PC-9 (cell line): ENCODE measurements at regions not wholly inside any gene's neighbourhood (a gene's known extent, or its start where the extent isn't known, plus 50 kb on each side); places are given as distances from the start of the nearest gene placed in this dataset.
A peak's percentile ranks its signal among the peaks of the same experiment; 100 is the strongest.

Experiments
- BruUV-seq: library from RNA; stranded (reverse); fragments of 400-500 nt; replicated peaks from 2 replicates; lab custom pipeline; 2021; lab: Mats Ljungman, UMichigan
- CTCF ChIA-PET: fragments of 300-600 bp; sonication (Branson Sonifier 250); formaldehyde crosslinking; loops from one replicate; lab custom pipeline; 2022; ENCODE audit warnings: antibody characterized with exemption; lab: Charles Lee
- POLR2A ChIA-PET: fragments of 300-600 bp; sonication (Branson Sonifier 250); formaldehyde crosslinking; loops from one replicate; lab custom pipeline; 2022; ENCODE audit warnings: antibody characterized with exemption; ENCODE audit not compliant: unreplicated experiment; lab: Charles Lee
- DNase-seq, 2 experiments: peaks; one replicate each; pipeline versions ENCODE4 v3.0.0 to v3.0.0-alpha.2; 2015 to 2022; ENCODE audit warnings: mixed read lengths in 1 of 2
- H2AFZ ChIP-seq: fragments of 200-600 bp; sonication (generic); 2 replicates; pipeline ENCODE4 v1.8.1; 2017; ENCODE audit warnings: antibody characterized with exemption
- H3F3A ChIP-seq: fragments of 200-600 bp; sonication (generic); 2 replicates; pipeline ENCODE4 v1.8.1; 2017; ENCODE audit warnings: antibody characterized with exemption, mild to moderate bottlenecking, low read depth; ENCODE audit not compliant: insufficient read depth
- H3K27ac ChIP-seq: fragments of 200-600 bp; sonication (generic); 2 replicates; pipeline ENCODE4 v1.6.1; 2016; ENCODE audit warnings: mixed run types
- H3K27me3 ChIP-seq: fragments of 200-600 bp; sonication (generic); 2 replicates; pipeline ENCODE4 v1.6.1; 2016; ENCODE audit warnings: low read depth, mixed run types; ENCODE audit not compliant: insufficient read depth
- H3K36me3 ChIP-seq: fragments of 200-600 bp; sonication (generic); 2 replicates; pipeline ENCODE4 v1.6.1; 2016; ENCODE audit warnings: low read depth, mixed run types
- H3K4me1 ChIP-seq: fragments of 200-600 bp; sonication (generic); replicated peaks from 2 replicates; pipeline ENCODE4 v1.6.1; 2016; ENCODE audit warnings: mixed run types; ENCODE audit not compliant: insufficient read depth
- H3K4me2 ChIP-seq: fragments of 200-600 bp; sonication (generic); 2 replicates; pipeline ENCODE4 v1.6.1; 2017; ENCODE audit warnings: mixed run types
- H3K4me3 ChIP-seq: fragments of 200-600 bp; sonication (generic); 2 replicates; pipeline ENCODE4 v1.6.1; 2016; ENCODE audit warnings: mixed run types
- H3K79me2 ChIP-seq: fragments of 200-600 bp; sonication (generic); 2 replicates; pipeline ENCODE4 v1.6.1; 2017; ENCODE audit warnings: low read depth, mixed run types
- H3K9me2 ChIP-seq: fragments of 200-600 bp; sonication (generic); 2 replicates; pipeline ENCODE4 v1.8.1; 2017; ENCODE audit warnings: mild to moderate bottlenecking; ENCODE audit not compliant: insufficient read depth
- H3K9me3 ChIP-seq: fragments of 200-600 bp; sonication (generic); 2 replicates; pipeline ENCODE4 v1.8.1; 2016; ENCODE audit warnings: low read depth; ENCODE audit not compliant: insufficient read depth
- H4K20me1 ChIP-seq: fragments of 200-600 bp; sonication (generic); 2 replicates; pipeline ENCODE4 v1.8.1; 2017; ENCODE audit not compliant: insufficient read depth
- EZH2 ChIP-seq: fragments of 200-600 bp; sonication (generic); IDR thresholded peaks from 2 replicates; pipeline ENCODE4 v1.8.0; 2017; ENCODE audit warnings: antibody characterized with exemption, low read depth
- intact Hi-C: fragments of 100-400 bp; cut with micrococcal nuclease; formaldehyde crosslinking; loops from one replicate; pipeline ENCODE4 v1.10.0; 2022; ENCODE audit not compliant: unreplicated experiment
- TF ChIP-seq, protein P1 (sequence below): fragments of 200-600 bp; sonication (generic); conservative IDR thresholded peaks from 2 replicates; pipeline ENCODE4 v1.6.1; 2017; ENCODE audit warnings: mixed run types, antibody characterized with exemption, mild to moderate bottlenecking, moderate library complexity

DNA sequence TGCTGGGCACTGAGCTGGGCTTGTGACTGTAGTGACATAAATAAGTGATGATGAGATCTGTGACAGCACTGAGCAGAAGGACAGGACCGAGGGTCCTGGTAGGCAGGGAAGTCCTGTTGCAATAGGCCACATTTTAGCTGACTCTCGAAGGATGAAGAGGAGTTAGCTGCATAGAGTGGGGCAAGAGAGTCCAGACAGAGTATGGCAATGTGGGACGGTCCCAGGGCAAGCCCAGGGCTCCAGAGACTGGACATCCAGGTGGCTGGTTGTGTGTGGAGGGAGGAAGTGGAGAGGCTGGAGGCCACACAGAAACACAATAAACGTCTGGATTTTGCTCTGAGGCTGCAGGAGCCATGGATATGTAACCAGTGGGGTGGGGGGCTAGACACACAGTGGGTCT, 64.5 kb upstream of the ZNF423 start:
- TF ChIP-seq, protein P1, sequence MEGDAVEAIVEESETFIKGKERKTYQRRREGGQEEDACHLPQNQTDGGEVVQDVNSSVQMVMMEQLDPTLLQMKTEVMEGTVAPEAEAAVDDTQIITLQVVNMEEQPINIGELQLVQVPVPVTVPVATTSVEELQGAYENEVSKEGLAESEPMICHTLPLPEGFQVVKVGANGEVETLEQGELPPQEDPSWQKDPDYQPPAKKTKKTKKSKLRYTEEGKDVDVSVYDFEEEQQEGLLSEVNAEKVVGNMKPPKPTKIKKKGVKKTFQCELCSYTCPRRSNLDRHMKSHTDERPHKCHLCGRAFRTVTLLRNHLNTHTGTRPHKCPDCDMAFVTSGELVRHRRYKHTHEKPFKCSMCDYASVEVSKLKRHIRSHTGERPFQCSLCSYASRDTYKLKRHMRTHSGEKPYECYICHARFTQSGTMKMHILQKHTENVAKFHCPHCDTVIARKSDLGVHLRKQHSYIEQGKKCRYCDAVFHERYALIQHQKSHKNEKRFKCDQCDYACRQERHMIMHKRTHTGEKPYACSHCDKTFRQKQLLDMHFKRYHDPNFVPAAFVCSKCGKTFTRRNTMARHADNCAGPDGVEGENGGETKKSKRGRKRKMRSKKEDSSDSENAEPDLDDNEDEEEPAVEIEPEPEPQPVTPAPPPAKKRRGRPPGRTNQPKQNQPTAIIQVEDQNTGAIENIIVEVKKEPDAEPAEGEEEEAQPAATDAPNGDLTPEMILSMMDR, result no peak
- TF ChIP-seq EZH2, result no peak
- no peak overlapping the region for H3K4me2 ChIP-seq
- no peaks in the 10 kb centered on the region for H3K9me3 ChIP-seq
- no peaks in the 10 kb centered on the region for H3F3A ChIP-seq
- no peaks in the 10 kb centered on the region for H3K79me2 ChIP-seq
- no peak for DNase-seq
- H3K27ac ChIP-seq, result no peak overlapping the region
- H4K20me1 ChIP-seq, result no peaks in the 10 kb centered on the region
- intact Hi-C loops, result loop anchor here (5.0 kb wide), 1 partner anchor 513 kb away; no protein-coding TSS in a partner anchor
- no peaks in the 10 kb centered on the region for H3K36me3 ChIP-seq
- H3K9me2 ChIP-seq, result no peaks in the 10 kb centered on the region
- no peaks in the 10 kb centered on the region for H3K4me1 ChIP-seq
- no peak overlapping the region for H2AFZ ChIP-seq
- CTCF ChIA-PET, result no interaction called here
- POLR2A ChIA-PET, result no interaction called here
- no peak overlapping the region for H3K4me3 ChIP-seq
- no TSS peak for BruUV-seq
- H3K27me3 ChIP-seq, result peaks cover 44% of the 10 kb centered on the region

DNA sequence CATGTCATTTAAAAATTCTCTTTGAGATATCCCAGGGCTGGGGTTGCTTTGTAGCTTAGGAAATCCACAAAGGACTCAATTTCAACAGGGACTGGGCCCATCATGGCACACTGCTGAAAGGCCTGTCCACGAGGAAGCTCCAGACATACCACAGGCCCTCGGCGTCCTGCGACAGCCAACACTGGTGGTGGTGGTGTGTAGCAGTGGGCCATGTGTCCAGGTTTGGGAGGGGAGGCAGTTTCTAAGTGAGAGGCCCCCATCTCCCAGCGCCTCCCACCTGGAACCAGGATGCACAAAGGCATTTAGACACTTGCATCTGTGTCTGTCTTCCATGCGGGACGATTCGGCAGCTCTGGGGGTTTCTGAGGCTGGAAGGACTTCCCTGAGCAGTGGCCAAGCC, 65.2 kb upstream of the ZNF423 start:
- no TSS peak for BruUV-seq
- intact Hi-C loops, result loop anchor here (5.0 kb wide), 1 partner anchor 514 kb away; no protein-coding TSS in a partner anchor
- CTCF ChIA-PET, result interaction anchor here (0.6 kb wide), 1 partner anchor 352 kb away, joined by 3 read pairs; no protein-coding TSS in a partner anchor
- no peak overlapping the region for H3K27ac ChIP-seq
- no peaks in the 10 kb centered on the region for H3K4me1 ChIP-seq
- no peaks in the 10 kb centered on the region for H3F3A ChIP-seq
- H4K20me1 ChIP-seq, result no peaks in the 10 kb centered on the region
- H2AFZ ChIP-seq, result no peak overlapping the region
- no peaks in the 10 kb centered on the region for H3K36me3 ChIP-seq
- POLR2A ChIA-PET, result no interaction called here
- no peak overlapping the region for H3K4me3 ChIP-seq
- no peak overlapping the region for H3K4me2 ChIP-seq
- H3K79me2 ChIP-seq, result no peaks in the 10 kb centered on the region
- no peak for TF ChIP-seq EZH2
- TF ChIP-seq, protein P1, result no peak
- H3K9me2 ChIP-seq, result no peaks in the 10 kb centered on the region
- H3K27me3 ChIP-seq, result peaks cover 43% of the 10 kb centered on the region
- no peak for DNase-seq
- H3K9me3 ChIP-seq, result no peaks in the 10 kb centered on the region

DNA sequence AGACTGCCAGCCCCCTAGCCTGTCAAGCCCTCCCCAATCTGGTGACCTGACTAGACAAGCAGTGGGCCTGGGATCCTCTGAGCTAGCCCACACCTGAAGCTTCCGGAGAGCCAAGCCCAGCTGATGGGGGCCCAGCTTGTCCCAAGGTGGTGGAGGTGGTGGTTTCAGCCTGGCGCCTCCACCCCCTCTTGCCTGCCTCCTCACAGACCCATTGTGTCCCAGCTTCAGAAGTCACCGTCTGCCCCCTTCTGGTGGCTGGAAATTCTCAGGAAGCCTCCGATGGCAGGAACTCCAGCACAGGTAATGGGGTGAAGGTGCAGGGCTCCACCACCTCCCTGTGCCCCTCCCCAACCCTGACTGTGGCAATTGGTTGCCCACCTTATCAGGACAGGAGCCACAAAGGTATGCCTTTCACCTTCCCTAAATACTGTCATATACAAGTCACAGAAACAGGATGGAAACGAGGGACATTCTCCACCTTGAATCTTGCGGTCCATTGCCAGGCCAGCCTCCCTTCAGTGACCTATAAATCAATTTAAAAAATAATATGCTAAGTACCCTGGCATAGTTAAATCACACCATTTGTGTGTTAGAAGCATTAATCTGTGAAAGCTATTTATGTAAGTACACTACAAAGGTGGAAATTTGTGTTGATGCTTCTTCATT, 66.0 kb upstream of the ZNF423 start:
- H3K27me3 ChIP-seq, result peaks cover 44% of the 10 kb centered on the region
- TF ChIP-seq EZH2, result no peak
- TF ChIP-seq, protein P1, result peak; percentile 65
- no peaks in the 10 kb centered on the region for H3F3A ChIP-seq
- H3K4me2 ChIP-seq, result no peak overlapping the region
- no peaks in the 10 kb centered on the region for H3K9me3 ChIP-seq
- no peaks in the 10 kb centered on the region for H3K79me2 ChIP-seq
- H3K4me3 ChIP-seq, result no peak overlapping the region
- no TSS peak for BruUV-seq
- ChIA-PET POLR2A (no interaction called here), CTCF (interaction anchor here (0.6 kb wide), 1 partner anchor 353 kb away, joined by 3 read pairs; no protein-coding TSS in a partner anchor)
- intact Hi-C loops, result loop anchor here (5.0 kb wide), 1 partner anchor 515 kb away; no protein-coding TSS in a partner anchor
- H3K27ac ChIP-seq, result no peak overlapping the region
- no peaks in the 10 kb centered on the region for H4K20me1 ChIP-seq
- H2AFZ ChIP-seq, result no peak overlapping the region
- peak in 1 of 2 experiments; percentile 25 for DNase-seq
- H3K9me2 ChIP-seq, result no peaks in the 10 kb centered on the region
- no peaks in the 10 kb centered on the region for H3K4me1 ChIP-seq
- H3K36me3 ChIP-seq, result no peaks in the 10 kb centered on the region
